Nephron progenitor cell (in vitro differentiated cells): ENCODE measurements at regions not wholly inside any gene's neighbourhood (a gene's known extent, or its start where the extent isn't known, plus 50 kb on each side); places are given as distances from the start of the nearest gene placed in this dataset.
"Not testable (repeated sequence)": the region's sequence is repeated elsewhere in the genome, so short reads cannot be mapped to it uniquely, and the experiment has no call there.

Source experiments
- DNase-seq: peaks from one replicate; pipeline ENCODE4 v3.0.0; 2021
- H3K27ac Mint-ChIP-seq: 2 replicates; pipeline ENCODE4 v1.8.0; 2021; ENCODE audit warnings: mild to moderate bottlenecking, moderate library complexity, mixed read lengths
- H3K27me3 Mint-ChIP-seq: 2 replicates; pipeline ENCODE4 v1.8.0; 2021; ENCODE audit warnings: mild to moderate bottlenecking, low read depth, mixed read lengths; ENCODE audit not compliant: poor library complexity
- H3K36me3 Mint-ChIP-seq: 2 replicates; pipeline ENCODE4 v1.8.0; 2021; ENCODE audit warnings: low read depth, mixed read lengths
- H3K4me1 Mint-ChIP-seq: 2 replicates; pipeline ENCODE4 v1.8.0; 2021; ENCODE audit warnings: mixed read lengths
- H3K4me3 Mint-ChIP-seq: 2 replicates; pipeline ENCODE4 v1.8.0; 2021; ENCODE audit warnings: mild to moderate bottlenecking, moderate library complexity, mixed read lengths
- H3K9me3 Mint-ChIP-seq: 2 replicates; pipeline ENCODE4 v1.8.0; 2021; ENCODE audit warnings: mild to moderate bottlenecking, moderate library complexity, mixed read lengths
- TF ChIP-seq, protein P1 (sequence below): fragments of 200-600 bp; sonication (generic); IDR thresholded peaks from 2 replicates; pipeline ENCODE4 v1.5.0; 2021; ENCODE audit warnings: antibody characterized with exemption

GRCh38 chr12:80017261-80017870, 82.0 kb upstream of the OTOGL start:
- Mint-ChIP-seq H3K27ac (no peak overlapping the region), H3K4me1 (no peaks in the 10 kb centered on the region), H3K27me3 (no peaks in the 10 kb centered on the region)

DNA sequence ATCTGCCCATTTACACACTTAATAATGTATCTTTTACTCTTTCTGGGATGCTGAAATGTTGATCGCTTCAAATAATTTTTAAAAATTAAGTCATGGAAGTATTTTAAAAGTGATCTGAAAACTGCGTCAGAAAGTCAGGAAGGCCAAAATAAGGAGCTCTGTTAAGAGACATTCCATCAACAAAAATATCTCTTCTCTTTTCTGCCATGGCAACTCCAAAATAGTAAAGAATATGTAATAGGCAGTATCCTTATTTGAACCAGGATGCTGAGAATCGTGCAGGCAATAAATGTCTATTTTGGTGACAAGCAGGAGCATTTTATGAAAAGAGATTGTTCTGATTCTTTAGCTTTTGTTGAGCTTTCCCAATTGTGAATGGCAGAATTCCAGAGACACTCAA, 81.8 kb upstream of the PPP1R12A start:
- DNase-seq: no peak
- TF ChIP-seq, protein P1, sequence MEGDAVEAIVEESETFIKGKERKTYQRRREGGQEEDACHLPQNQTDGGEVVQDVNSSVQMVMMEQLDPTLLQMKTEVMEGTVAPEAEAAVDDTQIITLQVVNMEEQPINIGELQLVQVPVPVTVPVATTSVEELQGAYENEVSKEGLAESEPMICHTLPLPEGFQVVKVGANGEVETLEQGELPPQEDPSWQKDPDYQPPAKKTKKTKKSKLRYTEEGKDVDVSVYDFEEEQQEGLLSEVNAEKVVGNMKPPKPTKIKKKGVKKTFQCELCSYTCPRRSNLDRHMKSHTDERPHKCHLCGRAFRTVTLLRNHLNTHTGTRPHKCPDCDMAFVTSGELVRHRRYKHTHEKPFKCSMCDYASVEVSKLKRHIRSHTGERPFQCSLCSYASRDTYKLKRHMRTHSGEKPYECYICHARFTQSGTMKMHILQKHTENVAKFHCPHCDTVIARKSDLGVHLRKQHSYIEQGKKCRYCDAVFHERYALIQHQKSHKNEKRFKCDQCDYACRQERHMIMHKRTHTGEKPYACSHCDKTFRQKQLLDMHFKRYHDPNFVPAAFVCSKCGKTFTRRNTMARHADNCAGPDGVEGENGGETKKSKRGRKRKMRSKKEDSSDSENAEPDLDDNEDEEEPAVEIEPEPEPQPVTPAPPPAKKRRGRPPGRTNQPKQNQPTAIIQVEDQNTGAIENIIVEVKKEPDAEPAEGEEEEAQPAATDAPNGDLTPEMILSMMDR: no peak
- Mint-ChIP-seq H3K9me3 (no peaks in the 10 kb centered on the region), H3K36me3 (no peaks in the 10 kb centered on the region), H3K27ac (no peak overlapping the region), H3K4me1 (no peaks in the 10 kb centered on the region), H3K27me3 (no peaks in the 10 kb centered on the region), H3K4me3 (no peak overlapping the region)

More at GRCh38 chr12:80017261-80017870, 82.0 kb upstream of the OTOGL start:
- H3K4me3 Mint-ChIP-seq: no peak overlapping the region
- DNase-seq: no peak
- no peaks in the 10 kb centered on the region for H3K9me3 Mint-ChIP-seq
- H3K36me3 Mint-ChIP-seq: no peaks in the 10 kb centered on the region
- TF ChIP-seq, protein P1: no peak

- H3K27me3 Mint-ChIP-seq: no peaks in the 10 kb centered on the region
- no peak overlapping the region for H3K27ac Mint-ChIP-seq
- H3K4me1 Mint-ChIP-seq: no peaks in the 10 kb centered on the region
- no peak overlapping the region for H3K4me3 Mint-ChIP-seq
- TF ChIP-seq, protein P1: no peak
- no peaks in the 10 kb centered on the region for H3K36me3 Mint-ChIP-seq
- no peaks in the 10 kb centered on the region for H3K9me3 Mint-ChIP-seq
- no peak for DNase-seq
These were observed 80.8 kb upstream of the PPP1R12A start for GRCh38 chr12:80015660-80016059.

GRCh38 chr12:80003744-80004143, 68.8 kb upstream of the PPP1R12A start:
- not testable (repeated sequence) for H3K4me1 Mint-ChIP-seq, H3K4me3 Mint-ChIP-seq, H3K36me3 Mint-ChIP-seq, H3K27ac Mint-ChIP-seq, H3K9me3 Mint-ChIP-seq, DNase-seq, H3K27me3 Mint-ChIP-seq

DNA sequence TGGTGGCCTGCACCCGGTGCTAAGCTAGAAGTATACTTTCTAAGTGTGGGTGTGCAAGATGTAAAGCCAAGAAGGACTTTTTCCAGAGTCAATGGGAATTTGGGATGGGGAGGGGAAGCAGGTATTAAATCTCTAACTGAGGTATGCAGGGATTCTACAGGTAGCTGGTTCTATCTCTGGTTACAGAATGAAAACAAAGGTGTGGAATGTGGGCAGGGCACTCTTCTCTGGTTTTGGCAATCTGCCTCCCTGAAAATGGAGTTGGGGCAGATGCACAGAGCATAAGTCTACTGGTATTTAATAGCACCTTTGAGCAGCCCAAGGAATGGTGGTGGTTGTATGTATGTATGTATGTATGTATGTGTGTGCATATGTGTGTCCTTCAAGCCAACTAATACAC, 66.7 kb upstream of the PPP1R12A start:
- Mint-ChIP-seq H3K36me3 (no peaks in the 10 kb centered on the region), H3K27ac (no peak overlapping the region), H3K4me3 (no peak overlapping the region), H3K4me1 (no peaks in the 10 kb centered on the region), H3K27me3 (no peaks in the 10 kb centered on the region), H3K9me3 (no peaks in the 10 kb centered on the region)
- TF ChIP-seq, protein P1: no peak
- no peak for DNase-seq

DNA sequence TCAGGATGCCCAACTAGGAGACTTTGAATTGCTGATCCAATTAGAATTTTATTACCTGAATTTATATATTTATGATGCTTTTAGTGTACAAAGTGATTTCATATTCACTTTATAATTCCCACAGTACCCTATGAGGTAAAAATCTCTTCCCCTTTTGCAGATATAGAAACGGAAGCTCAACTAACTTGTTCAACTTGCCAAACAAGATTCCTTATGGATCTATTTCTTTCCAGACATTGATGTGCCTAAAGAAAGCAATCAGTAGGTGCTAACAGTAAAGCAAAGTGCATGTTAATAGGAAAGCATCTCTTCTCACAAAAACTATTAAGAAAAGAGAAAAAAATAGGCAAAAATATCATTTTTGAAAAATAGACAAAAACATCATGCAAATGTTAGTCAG, 65.9 kb upstream of the PPP1R12A start:
- DNase-seq: no peak
- Mint-ChIP-seq H3K27me3 (no peaks in the 10 kb centered on the region), H3K9me3 (no peaks in the 10 kb centered on the region), H3K4me1 (no peaks in the 10 kb centered on the region), H3K36me3 (no peaks in the 10 kb centered on the region), H3K27ac (no peak overlapping the region), H3K4me3 (no peak overlapping the region)
- TF ChIP-seq, protein P1: no peak
